MM.1S (cell line): ENCODE measurements at regions not wholly inside any gene's neighbourhood (a gene's known extent, or its start where the extent isn't known, plus 50 kb on each side); places are given as distances from the start of the nearest gene placed in this dataset.

Experiments
- CTCF ChIP-seq: fragments of 300-600 bp; sonication (generic); IDR thresholded peaks from 2 replicates; pipeline ENCODE4 v1.5.1; 2016; ENCODE audit warnings: antibody characterized with exemption, low read length, mixed read lengths
- EZH2 ChIP-seq: fragments of 300-600 bp; sonication (generic); optimal IDR thresholded peaks from 2 replicates; pipeline ENCODE3; 2017; ENCODE audit warnings: low read depth, mild to moderate bottlenecking, antibody characterized with exemption, low read length, mixed read lengths
- EZH2phosphoT487 ChIP-seq: fragments of 300-600 bp; sonication (generic); IDR thresholded peaks from 2 replicates; pipeline ENCODE4 v1.6.1; 2018; ENCODE audit warnings: antibody characterized with exemption, low read length

GRCh38 chr13:40456979-40457553, 209.4 kb downstream of the FOXO1 start:
- TF ChIP-seq CTCF = no peak
- no peak for TF ChIP-seq EZH2
- no peak for TF ChIP-seq EZH2phosphoT487
